ENCODE measurements at regions not wholly inside any gene's neighbourhood (a gene's known extent, or its start where the extent isn't known, plus 50 kb on each side); places are given as distances from the start of the nearest gene placed in this dataset.
"Not testable (repeated sequence)": the region's sequence is repeated elsewhere in the genome, so short reads cannot be mapped to it uniquely, and the experiment has no call there.

GRCh38 chr4:103499094-103499493, 220.7 kb downstream of the TACR3 start:
- Histone ChIP-seq H3K27me3 (no peaks in the 10 kb centered on the region), H3K9me3 (no peaks in the 10 kb centered on the region), H3K36me3 (no peaks in the 10 kb centered on the region), H3K4me3 (no peak overlapping the region), H3K27ac (no peak overlapping the region), H3K4me1 (no peaks in the 10 kb centered on the region)
- no peak for TF ChIP-seq POLR2AphosphoS5 (IDR thresholded peaks at IDR 0.05; ENCODE audit: insufficient read depth in 1 of 2, low read depth in 1 of 2)
- no peak for TF ChIP-seq CTCF (IDR thresholded peaks at IDR 0.05)
- no peak for TF ChIP-seq POLR2A (IDR thresholded peaks at IDR 0.05)
- no peak for DNase-seq (ENCODE audit: extremely low spot score in 2 of 2)
- intact Hi-C loops (cut with DNase I) = no loop called here

GRCh38 chr4:103498161-103499070, 221.4 kb downstream of the TACR3 start:
- H3K36me3 ChIP-seq = no peaks in the 10 kb centered on the region
- H3K27me3 ChIP-seq = no peaks in the 10 kb centered on the region
- intact Hi-C loops (cut with DNase I) = no loop called here
- H3K4me1 ChIP-seq = no peaks in the 10 kb centered on the region
- H3K27ac ChIP-seq = no peak overlapping the region
- H3K9me3 ChIP-seq = no peaks in the 10 kb centered on the region
- no peak for DNase-seq (ENCODE audit: extremely low spot score in 2 of 2)
- no peak for TF ChIP-seq POLR2A (IDR thresholded peaks at IDR 0.05)
- no peak overlapping the region for H3K4me3 ChIP-seq

GRCh38 chr4:103497692-103498091, 222.1 kb downstream of the TACR3 start:
- Histone ChIP-seq H3K27ac (no peak overlapping the region), H3K4me1 (no peaks in the 10 kb centered on the region), H3K4me3 (no peak overlapping the region), H3K9me3 (no peaks in the 10 kb centered on the region), H3K27me3 (no peaks in the 10 kb centered on the region), H3K36me3 (no peaks in the 10 kb centered on the region)
- intact Hi-C loops (cut with DNase I) = no loop called here
- TF ChIP-seq POLR2A (IDR thresholded peaks at IDR 0.05) (no peak), CTCF (IDR thresholded peaks at IDR 0.05) (no peak), POLR2AphosphoS5 (IDR thresholded peaks at IDR 0.05; ENCODE audit: insufficient read depth in 1 of 2, low read depth in 1 of 2) (no peak)
- no peak for DNase-seq (ENCODE audit: extremely low spot score in 2 of 2)

GRCh38 chr4:103496800-103497199, 223.0 kb downstream of the TACR3 start:
- intact Hi-C loops (cut with DNase I) = no loop called here
- no peaks in the 10 kb centered on the region for H3K9me3 ChIP-seq
- no peaks in the 10 kb centered on the region for H3K36me3 ChIP-seq
- no peaks in the 10 kb centered on the region for H3K4me1 ChIP-seq
- TF ChIP-seq POLR2A (IDR thresholded peaks at IDR 0.05) (no peak), POLR2AphosphoS5 (IDR thresholded peaks at IDR 0.05; ENCODE audit: insufficient read depth in 1 of 2, low read depth in 1 of 2) (no peak), CTCF (IDR thresholded peaks at IDR 0.05) (no peak)
- H3K27me3 ChIP-seq = no peaks in the 10 kb centered on the region
- H3K27ac ChIP-seq = no peak overlapping the region
- H3K4me3 ChIP-seq = no peak overlapping the region
- DNase-seq (ENCODE audit: extremely low spot score in 2 of 2) = no peak

- H3K4me1 ChIP-seq = no peaks in the 10 kb centered on the region
- H3K9me3 ChIP-seq = no peaks in the 10 kb centered on the region
- no peak overlapping the region for H3K27ac ChIP-seq
- intact Hi-C loops (cut with DNase I) = no loop called here
- TF ChIP-seq POLR2A (IDR thresholded peaks at IDR 0.05) (no peak), POLR2AphosphoS5 (IDR thresholded peaks at IDR 0.05; ENCODE audit: insufficient read depth in 1 of 2, low read depth in 1 of 2) (no peak), CTCF (IDR thresholded peaks at IDR 0.05) (no peak)
- no peak overlapping the region for H3K4me3 ChIP-seq
- H3K27me3 ChIP-seq = no peaks in the 10 kb centered on the region
- H3K36me3 ChIP-seq = no peaks in the 10 kb centered on the region
- DNase-seq (ENCODE audit: extremely low spot score in 2 of 2) = no peak
Observed at GRCh38 chr4:103493450-103494159, 226.2 kb downstream of the TACR3 start.

GRCh38 chr4:103485296-103485695, 234.5 kb downstream of the TACR3 start:
- not testable (repeated sequence) for H3K27me3 ChIP-seq

More at GRCh38 chr4:103485296-103485695, 234.5 kb downstream of the TACR3 start:
- intact Hi-C loops (cut with DNase I); H3K4me3 ChIP-seq; H3K36me3 ChIP-seq; DNase-seq (ENCODE audit: extremely low spot score in 2 of 2); H3K27ac ChIP-seq; H3K4me1 ChIP-seq; H3K9me3 ChIP-seq: not testable (repeated sequence)
